WERI-Rb-1 (cell line): ENCODE measurements at regions not wholly inside any gene's neighbourhood (a gene's known extent, or its start where the extent isn't known, plus 50 kb on each side); places are given as distances from the start of the nearest gene placed in this dataset.

ENCODE experiments used
- DNase-seq: peaks from one replicate; pipeline ENCODE4 v3.0.0-alpha.2; 2020
- H3K27ac ChIP-seq: fragments of 250-450 bp; sonication (Bioruptor Pico); 2 replicates; pipeline ENCODE4 v1.5.1; 2020; ENCODE audit warnings: mild to moderate bottlenecking, moderate library complexity
- H3K27me3 ChIP-seq: fragments of 250-450 bp; sonication (Bioruptor Pico); 2 replicates; pipeline ENCODE4 v1.5.1; 2021; ENCODE audit warnings: mild to moderate bottlenecking, low read depth, moderate library complexity; ENCODE audit not compliant: insufficient read depth, severe bottlenecking
- H3K36me3 ChIP-seq: fragments of 250-450 bp; sonication (Bioruptor Pico); 2 replicates; pipeline ENCODE4 v1.5.1; 2020; ENCODE audit warnings: mild to moderate bottlenecking, moderate library complexity
- H3K4me3 ChIP-seq: 2 replicates; pipeline ENCODE4 v1.5.1; 2011; ENCODE audit warnings: low read depth, mild to moderate bottlenecking, control low read depth, low read length
- H3K9me3 ChIP-seq: fragments of 250-450 bp; sonication (Bioruptor Pico); 2 replicates; pipeline ENCODE4 v1.5.1; 2021; ENCODE audit warnings: mild to moderate bottlenecking, moderate library complexity; ENCODE audit not compliant: severe bottlenecking
- CTCF ChIP-seq: IDR thresholded peaks from 2 replicates; pipeline ENCODE4 v1.5.1; 2011; ENCODE audit warnings: low read depth, mild to moderate bottlenecking, control low read depth, inconsistent platforms, low read length

DNA sequence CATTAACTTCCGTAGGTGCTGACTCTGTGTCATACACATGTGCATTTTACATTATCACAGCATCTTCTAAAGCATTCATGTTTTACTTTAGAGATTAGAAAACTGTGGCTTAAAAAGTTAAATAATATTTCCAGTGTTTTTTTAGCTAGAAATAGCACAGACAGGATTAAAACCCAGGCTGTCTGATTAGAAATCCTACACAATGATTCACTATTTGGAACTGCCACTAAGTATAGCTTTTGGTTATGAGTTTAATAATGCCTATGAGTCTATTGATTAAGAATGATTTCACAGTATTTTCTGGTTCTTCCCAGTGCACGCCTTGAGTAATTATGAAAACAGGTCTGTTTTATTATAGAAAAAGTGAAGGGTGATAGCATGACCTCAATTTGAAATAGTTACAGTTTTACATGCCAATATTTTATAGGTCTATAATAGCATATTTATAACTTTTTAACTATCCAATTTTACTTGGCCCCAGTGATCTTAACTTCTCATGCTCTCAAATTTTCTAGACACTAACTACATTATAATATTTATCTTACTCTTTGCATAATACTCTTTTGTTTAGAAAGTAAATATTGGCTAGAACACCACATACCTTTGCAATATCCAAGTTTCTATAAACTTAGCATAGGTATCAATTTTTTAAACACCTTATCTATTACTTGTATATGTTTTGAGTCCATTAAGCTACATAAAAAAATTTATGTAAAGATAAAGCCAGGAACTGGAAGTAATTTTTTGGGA is 313.2 kb downstream of the RND3 start:
- Histone ChIP-seq H3K27me3 (no peaks in the 10 kb centered on the region), H3K36me3 (no peaks in the 10 kb centered on the region), H3K27ac (no peak overlapping the region), H3K9me3 (no peaks in the 10 kb centered on the region), H3K4me3 (no peak overlapping the region)
- no peak for DNase-seq
- no peak for TF ChIP-seq CTCF

- no peak for DNase-seq
- H3K27ac ChIP-seq = no peak overlapping the region
- no peaks in the 10 kb centered on the region for H3K27me3 ChIP-seq
- no peak for TF ChIP-seq CTCF
- no peak overlapping the region for H3K4me3 ChIP-seq
- H3K9me3 ChIP-seq = no peaks in the 10 kb centered on the region
- H3K36me3 ChIP-seq = no peaks in the 10 kb centered on the region
Measured at GRCh38 chr2:150171065-150171548, 316.4 kb downstream of the RND3 start.

GRCh38 chr2:150169237-150169629 is 318.2 kb downstream of the RND3 start:
- H3K36me3 ChIP-seq = no peaks in the 10 kb centered on the region
- no peak overlapping the region for H3K27ac ChIP-seq
- TF ChIP-seq CTCF = no peak
- no peaks in the 10 kb centered on the region for H3K9me3 ChIP-seq
- no peak overlapping the region for H3K4me3 ChIP-seq
- no peak for DNase-seq
- H3K27me3 ChIP-seq = no peaks in the 10 kb centered on the region

- Histone ChIP-seq H3K9me3 (no peaks in the 10 kb centered on the region), H3K4me3 (no peak overlapping the region), H3K36me3 (no peaks in the 10 kb centered on the region), H3K27me3 (no peaks in the 10 kb centered on the region), H3K27ac (no peak overlapping the region)
- DNase-seq = no peak
- TF ChIP-seq CTCF = no peak
Measured at GRCh38 chr2:150168595-150169236, 318.8 kb downstream of the RND3 start.

DNA sequence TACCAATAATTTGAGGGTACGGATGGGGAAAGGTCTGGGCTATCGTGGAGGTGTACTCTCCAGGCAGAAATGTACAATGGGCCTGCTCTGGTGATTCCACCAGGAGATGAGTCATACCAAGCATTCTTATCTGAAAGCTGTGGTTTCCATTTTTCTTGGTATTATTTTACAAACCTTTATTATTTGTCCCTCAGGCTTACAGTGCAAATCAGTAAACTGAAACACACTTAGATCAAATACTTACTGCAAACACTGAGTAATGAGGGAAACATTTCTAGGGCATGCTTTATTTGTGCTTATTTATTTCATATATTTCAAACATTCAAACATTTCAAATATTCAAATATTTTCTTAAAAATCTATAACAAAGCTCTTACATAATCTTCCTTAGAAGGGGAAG is 319.8 kb downstream of the RND3 start:
- Histone ChIP-seq H3K27me3 (no peaks in the 10 kb centered on the region), H3K27ac (no peak overlapping the region), H3K4me3 (no peak overlapping the region), H3K36me3 (no peaks in the 10 kb centered on the region), H3K9me3 (no peaks in the 10 kb centered on the region)
- DNase-seq = no peak
- TF ChIP-seq CTCF = no peak
